GM18502 (cell line): ENCODE measurements at regions not wholly inside any gene's neighbourhood (a gene's known extent, or its start where the extent isn't known, plus 50 kb on each side); places are given as distances from the start of the nearest gene placed in this dataset.

Source experiments
- ATAC-seq: cut with Tn5 transposase; IDR thresholded peaks from one replicate; pipeline ENCODE4 v1.9.1; 2021; ENCODE audit warnings: mild to moderate bottlenecking; ENCODE audit not compliant: unreplicated experiment, poor library complexity

DNA sequence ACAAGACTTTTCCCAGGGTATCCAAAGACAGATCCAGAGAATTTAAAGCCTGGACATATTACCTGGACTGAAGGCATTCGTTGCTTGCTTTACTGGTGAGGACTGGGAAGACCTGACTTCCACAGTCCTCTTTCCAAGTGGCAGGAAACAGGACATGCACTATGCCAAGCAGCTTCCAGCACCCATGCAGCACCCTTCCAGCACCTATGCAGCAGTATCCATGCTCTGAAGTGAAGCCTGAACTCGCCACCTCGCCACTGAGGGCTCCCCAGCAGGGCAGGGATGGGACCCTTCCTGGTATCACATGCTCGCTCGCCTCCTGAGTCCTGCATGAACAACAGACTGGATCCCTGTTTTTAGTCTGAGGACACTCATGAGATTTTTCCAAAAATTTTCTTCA lies 189.9 kb upstream of the KLF14 start:
- no peak for ATAC-seq

DNA sequence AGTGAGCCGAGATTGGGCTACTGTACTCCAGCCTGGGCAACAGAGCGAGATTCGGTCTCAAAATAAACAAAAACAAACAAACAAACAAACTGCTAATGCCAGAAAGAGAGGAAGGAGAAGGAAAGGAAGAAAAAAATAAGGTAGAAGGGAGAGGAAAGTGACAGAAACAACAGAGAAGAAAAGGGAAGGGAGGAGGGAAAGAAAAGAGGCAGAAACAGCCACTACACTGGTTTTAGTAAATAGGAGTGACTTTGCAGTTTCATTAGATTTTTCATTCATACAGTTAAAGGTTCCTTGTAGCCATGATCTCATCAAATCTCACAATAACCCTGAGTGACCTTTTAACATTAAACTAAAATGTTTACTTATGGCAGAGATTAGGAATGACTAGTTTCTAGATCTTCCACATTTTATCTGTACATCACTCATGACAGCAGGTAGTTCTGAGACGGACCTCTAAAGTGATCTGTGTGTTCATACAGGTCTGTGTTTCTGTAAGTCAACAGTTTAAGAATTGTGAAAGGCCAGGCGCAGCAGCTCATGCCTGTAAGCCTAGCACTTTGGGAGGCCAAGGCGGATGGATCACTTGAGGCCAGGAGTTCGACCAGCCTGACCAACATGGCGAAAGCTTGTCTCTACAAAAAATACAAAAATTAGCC lies 191.3 kb upstream of the KLF14 start:
- ATAC-seq = no peak

- no peak for ATAC-seq
These were observed 192.1 kb upstream of the KLF14 start for GRCh38 chr7:130926001-130926691.

- ATAC-seq = no peak
These were observed 193.1 kb upstream of the KLF14 start for GRCh38 chr7:130927062-130927461.

- no peak for ATAC-seq
These were observed 193.6 kb upstream of the KLF14 start for GRCh38 chr7:130927564-130927963.

GRCh38 chr7:130929896-130930659 lies 196.1 kb upstream of the KLF14 start:
- no peak for ATAC-seq

GRCh38 chr7:130930681-130931080 lies 196.7 kb upstream of the KLF14 start:
- no peak for ATAC-seq

GRCh38 chr7:130931423-130931822 lies 197.4 kb upstream of the KLF14 start:
- ATAC-seq = no peak

DNA sequence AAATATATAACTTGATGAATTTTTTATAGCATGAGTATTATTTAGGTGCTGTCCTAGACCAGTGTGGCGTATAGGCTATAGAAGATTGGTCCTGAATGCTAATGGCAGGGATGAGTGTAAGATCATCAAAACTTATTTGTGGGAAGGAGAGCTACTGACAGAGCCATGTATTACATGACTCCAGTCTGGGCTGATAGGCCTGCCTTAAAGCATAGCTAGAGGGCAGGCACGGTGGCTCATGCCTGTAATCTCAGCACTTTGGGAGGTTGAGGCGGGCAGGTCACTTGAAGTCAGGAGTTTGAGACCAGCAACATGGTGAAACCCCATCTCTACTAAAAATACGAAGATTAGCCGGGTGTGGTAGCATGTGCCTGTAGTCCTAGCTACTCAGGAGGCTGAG lies 198.1 kb upstream of the KLF14 start:
- no peak for ATAC-seq

DNA sequence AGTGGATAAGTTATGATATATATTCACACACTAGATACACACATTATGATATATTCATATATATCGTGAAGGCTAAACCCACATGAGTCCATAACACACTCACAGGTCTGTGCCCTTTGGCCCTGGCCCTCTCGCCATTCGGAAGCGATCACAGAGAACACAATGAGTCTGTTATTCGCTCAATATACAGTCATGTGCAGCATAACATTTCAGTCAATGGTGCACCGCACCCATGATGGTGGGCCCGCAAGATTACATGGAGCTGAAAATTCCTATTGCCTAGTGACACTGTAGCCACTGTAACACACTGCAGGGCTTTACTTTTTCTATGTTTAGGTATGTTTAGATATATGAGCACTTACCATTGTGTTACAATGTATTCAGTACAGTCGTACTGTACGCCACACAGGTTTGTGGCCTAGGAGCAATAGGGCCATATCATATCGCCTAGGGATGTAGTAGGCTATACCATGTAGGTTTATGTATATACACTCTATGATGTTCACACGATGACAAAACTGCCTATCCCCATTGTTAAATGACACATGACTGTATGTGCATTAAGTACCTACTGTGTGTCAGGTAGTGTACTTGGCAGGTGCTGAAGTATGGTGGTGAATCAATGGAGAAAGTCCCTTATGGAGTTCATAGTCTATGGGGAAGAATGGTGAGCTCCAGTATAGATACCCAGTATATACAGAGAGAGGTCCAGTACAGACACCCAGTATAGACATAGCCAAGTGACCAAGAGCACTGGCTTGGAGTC lies 198.8 kb upstream of the KLF14 start:
- ATAC-seq = no peak

DNA sequence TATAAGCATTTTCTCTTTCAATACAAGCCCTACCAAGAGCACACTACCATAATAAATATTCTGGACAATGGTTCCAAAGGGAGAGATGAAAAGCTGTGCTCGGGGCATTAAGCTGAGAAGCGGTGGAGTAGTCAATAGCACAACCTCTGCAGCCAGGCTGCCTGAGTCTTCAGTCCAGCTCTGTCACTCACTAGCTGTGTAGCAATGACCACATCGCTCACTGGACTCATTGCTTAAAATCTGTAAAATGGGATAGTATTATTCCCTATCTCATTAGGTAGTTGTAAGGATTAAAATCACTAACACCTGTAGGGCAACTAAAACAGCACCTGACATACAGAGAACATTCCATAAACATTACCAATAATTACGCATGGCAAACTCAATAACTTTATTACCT lies 199.9 kb upstream of the KLF14 start:
- no peak for ATAC-seq

GRCh38 chr7:130935564-130936157 lies 201.7 kb upstream of the KLF14 start:
- ATAC-seq = no peak

- ATAC-seq = no peak
These were observed 202.4 kb upstream of the KLF14 start for GRCh38 chr7:130936202-130936931.

DNA sequence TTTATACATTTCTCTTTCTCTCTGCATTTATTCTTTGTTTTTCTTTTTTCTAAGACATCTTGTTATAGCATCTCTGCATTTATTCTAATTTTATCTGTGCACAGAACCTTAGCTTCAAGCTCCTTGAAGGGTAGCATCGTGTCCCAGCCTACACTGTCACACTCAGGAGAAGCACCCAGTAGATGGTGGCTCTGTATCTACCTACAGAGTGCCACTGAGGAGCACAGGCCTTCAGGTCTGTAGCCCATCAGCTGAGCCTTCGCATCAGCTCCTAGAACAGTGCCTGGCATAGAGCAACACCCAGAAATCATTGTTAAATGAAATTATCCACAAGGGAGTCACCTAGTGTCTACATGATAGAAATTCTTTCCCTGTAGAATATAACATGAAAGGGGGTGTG lies 203.0 kb upstream of the KLF14 start:
- ATAC-seq = no peak

GRCh38 chr7:130937830-130938229 lies 203.8 kb upstream of the KLF14 start:
- ATAC-seq = no peak

GRCh38 chr7:130938661-130939060 lies 204.7 kb upstream of the KLF14 start:
- no peak for ATAC-seq

DNA sequence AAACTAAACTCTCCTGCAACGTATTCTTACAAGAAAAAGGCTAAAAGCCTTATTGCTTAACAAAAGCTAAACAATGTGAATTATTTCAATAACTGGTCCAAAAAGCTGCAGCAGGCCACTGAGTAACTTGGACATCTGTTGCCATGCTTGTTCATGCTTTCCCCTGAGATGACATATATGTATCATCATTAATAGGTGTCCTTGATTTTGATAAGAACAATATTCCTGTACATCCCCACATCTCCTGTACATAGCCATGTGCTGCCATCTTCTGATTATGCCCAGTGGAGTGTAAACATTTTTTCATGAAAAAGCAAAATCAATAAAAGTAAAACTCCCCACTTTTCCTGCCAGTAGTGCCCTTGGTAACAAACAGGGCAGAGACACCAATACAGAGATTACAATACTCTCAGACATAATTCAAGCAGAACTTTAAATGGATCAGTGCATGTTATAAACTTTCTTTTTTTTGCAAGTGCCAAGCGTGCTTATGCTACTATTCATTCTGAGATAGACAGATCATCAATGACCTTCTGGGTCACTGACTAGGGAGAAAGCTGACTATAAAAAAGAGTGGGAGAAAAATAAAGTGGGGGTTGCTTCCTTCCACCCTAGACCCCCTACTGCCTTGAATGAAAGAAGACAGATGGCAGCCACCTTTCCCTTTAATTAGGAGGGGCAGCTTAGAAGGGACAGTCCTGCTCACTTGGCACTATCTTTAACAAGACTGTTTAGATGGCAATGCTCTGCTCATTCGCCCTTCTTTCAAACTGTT lies 205.5 kb upstream of the KLF14 start:
- ATAC-seq = no peak

- ATAC-seq = no peak
These were observed 206.3 kb upstream of the KLF14 start for GRCh38 chr7:130940326-130940725.

DNA sequence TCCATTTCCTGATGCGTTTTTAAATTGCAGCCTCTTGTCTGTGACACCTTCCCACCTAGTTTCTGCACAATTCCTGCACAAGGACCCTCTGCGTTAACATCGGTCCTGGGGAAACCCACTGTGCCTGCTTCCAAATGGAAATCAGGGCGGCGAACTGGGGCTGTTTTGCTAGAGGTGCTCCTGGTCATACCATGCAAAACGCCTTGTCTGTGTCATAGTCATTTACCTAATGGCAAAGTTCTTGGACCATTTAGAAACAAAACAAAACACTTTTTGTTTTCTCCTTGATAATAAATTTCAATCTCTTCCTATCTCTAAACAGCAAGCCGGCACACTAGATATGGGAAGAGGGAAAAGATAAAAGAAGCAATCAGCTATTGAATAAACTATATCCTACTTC lies 206.9 kb upstream of the KLF14 start:
- ATAC-seq = no peak
